ENCODE measurements at regions not wholly inside any gene's neighbourhood (a gene's known extent, or its start where the extent isn't known, plus 50 kb on each side); places are given as distances from the start of the nearest gene placed in this dataset.

GRCh38 chr2:103960951-103961350, 893.0 kb upstream of the POU3F3 start:
- DNase-seq (ENCODE audit: low spot score in 2 of 2, unreplicated experiment in 2 of 2): no peak
- Mint-ChIP-seq H3K36me3 (no peaks in the 10 kb centered on the region), H3K27ac (no peak overlapping the region), H3K4me3 (no peak overlapping the region), H3K9me3 (peaks cover 4% of the 10 kb centered on the region), H3K4me1 (no peaks in the 10 kb centered on the region), H3K27me3 (ENCODE audit: low read depth) (peaks cover 42% of the 10 kb centered on the region)
- TF ChIP-seq CTCF (IDR thresholded peaks at IDR 0.05; ENCODE audit: unreplicated experiment): no peak

GRCh38 chr2:103961862-103962261, 892.1 kb upstream of the POU3F3 start:
- H3K27ac Mint-ChIP-seq: no peak overlapping the region
- H3K4me1 Mint-ChIP-seq: no peaks in the 10 kb centered on the region
- H3K36me3 Mint-ChIP-seq: no peaks in the 10 kb centered on the region
- no peak for DNase-seq (ENCODE audit: low spot score in 2 of 2, unreplicated experiment in 2 of 2)
- no peak for TF ChIP-seq CTCF (IDR thresholded peaks at IDR 0.05; ENCODE audit: unreplicated experiment)
- peaks cover 33% of the 10 kb centered on the region for H3K27me3 Mint-ChIP-seq (ENCODE audit: low read depth)
- H3K9me3 Mint-ChIP-seq: peaks cover 4% of the 10 kb centered on the region
- no peak overlapping the region for H3K4me3 Mint-ChIP-seq

GRCh38 chr2:103962670-103963069, 891.2 kb upstream of the POU3F3 start:
- Mint-ChIP-seq H3K36me3 (no peaks in the 10 kb centered on the region), H3K27me3 (ENCODE audit: low read depth) (peaks cover 28% of the 10 kb centered on the region), H3K4me1 (no peaks in the 10 kb centered on the region), H3K27ac (no peak overlapping the region), H3K4me3 (no peak overlapping the region), H3K9me3 (peaks cover 4% of the 10 kb centered on the region)
- no peak for TF ChIP-seq CTCF (IDR thresholded peaks at IDR 0.05; ENCODE audit: unreplicated experiment)
- DNase-seq (ENCODE audit: low spot score in 2 of 2, unreplicated experiment in 2 of 2): no peak

GRCh38 chr2:103963146-103963725, 890.7 kb upstream of the POU3F3 start:
- no peaks in the 10 kb centered on the region for H3K36me3 Mint-ChIP-seq
- no peak for DNase-seq (ENCODE audit: low spot score in 2 of 2, unreplicated experiment in 2 of 2)
- peaks cover 4% of the 10 kb centered on the region for H3K9me3 Mint-ChIP-seq
- no peaks in the 10 kb centered on the region for H3K4me1 Mint-ChIP-seq
- H3K4me3 Mint-ChIP-seq: no peak overlapping the region
- H3K27me3 Mint-ChIP-seq (ENCODE audit: low read depth): peaks cover 25% of the 10 kb centered on the region
- H3K27ac Mint-ChIP-seq: no peak overlapping the region
- no peak for TF ChIP-seq CTCF (IDR thresholded peaks at IDR 0.05; ENCODE audit: unreplicated experiment)

GRCh38 chr2:103977241-103977640, 876.7 kb upstream of the POU3F3 start:
- no peak for TF ChIP-seq CTCF (IDR thresholded peaks at IDR 0.05; ENCODE audit: unreplicated experiment)
- no peak overlapping the region for H3K4me3 Mint-ChIP-seq
- no peaks in the 10 kb centered on the region for H3K4me1 Mint-ChIP-seq
- no peaks in the 10 kb centered on the region for H3K36me3 Mint-ChIP-seq
- no peaks in the 10 kb centered on the region for H3K9me3 Mint-ChIP-seq
- no peak for DNase-seq (ENCODE audit: low spot score in 2 of 2, unreplicated experiment in 2 of 2)
- H3K27ac Mint-ChIP-seq: no peak overlapping the region
- H3K27me3 Mint-ChIP-seq (ENCODE audit: low read depth): no peaks in the 10 kb centered on the region

- DNase-seq (ENCODE audit: low spot score in 2 of 2, unreplicated experiment in 2 of 2): no peak
- Mint-ChIP-seq H3K4me3 (no peak overlapping the region), H3K9me3 (no peaks in the 10 kb centered on the region), H3K27me3 (ENCODE audit: low read depth) (no peaks in the 10 kb centered on the region), H3K4me1 (no peaks in the 10 kb centered on the region), H3K27ac (no peak overlapping the region), H3K36me3 (no peaks in the 10 kb centered on the region)
- TF ChIP-seq CTCF (IDR thresholded peaks at IDR 0.05; ENCODE audit: unreplicated experiment): no peak
Measured at GRCh38 chr2:103977668-103978067, 876.2 kb upstream of the POU3F3 start.
